ENCODE measurements at regions not wholly inside any gene's neighbourhood (a gene's known extent, or its start where the extent isn't known, plus 50 kb on each side); places are given as distances from the start of the nearest gene placed in this dataset.
"Not testable (repeated sequence)": the region's sequence is repeated elsewhere in the genome, so short reads cannot be mapped to it uniquely, and the experiment has no call there.

DNA sequence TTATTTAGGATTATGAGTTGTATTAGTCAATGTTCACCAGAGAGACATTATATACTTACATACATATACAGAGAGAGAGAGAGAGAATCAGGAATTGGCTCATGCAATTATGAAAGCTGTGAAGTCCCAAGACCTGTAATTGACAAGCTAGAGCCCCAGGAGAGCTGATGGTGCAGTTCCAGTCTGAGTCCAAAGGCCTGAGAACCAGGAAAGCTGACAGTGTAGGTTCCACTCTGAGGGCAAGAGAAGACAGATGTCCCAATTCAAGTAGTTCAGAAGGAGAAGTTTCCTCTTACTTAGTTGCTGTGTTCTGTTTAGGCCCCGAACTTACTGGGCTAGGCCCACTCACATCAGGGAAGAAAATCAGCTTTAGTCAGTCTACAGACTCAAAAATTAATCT lies 76.4 kb upstream of the FICD start:
- Mint-ChIP-seq H3K9me3 (no peaks in the 10 kb centered on the region), H3K4me3 (no peak overlapping the region), H3K4me1 (no peaks in the 10 kb centered on the region), H3K36me3 (no peaks in the 10 kb centered on the region), H3K27ac (no peak overlapping the region)
- DNase-seq (ENCODE audit: low spot score in 2 of 2): no peak
- no peak for ATAC-seq

GRCh38 chr12:108432423-108433121 lies 82.5 kb upstream of the FICD start:
- H3K36me3 Mint-ChIP-seq: no peaks in the 10 kb centered on the region
- H3K4me1 Mint-ChIP-seq: no peaks in the 10 kb centered on the region
- DNase-seq (ENCODE audit: low spot score in 2 of 2): no peak
- H3K9me3 Mint-ChIP-seq: no peaks in the 10 kb centered on the region
- no peak overlapping the region for H3K27ac Mint-ChIP-seq
- ATAC-seq: no peak
- no peak overlapping the region for H3K4me3 Mint-ChIP-seq

DNA sequence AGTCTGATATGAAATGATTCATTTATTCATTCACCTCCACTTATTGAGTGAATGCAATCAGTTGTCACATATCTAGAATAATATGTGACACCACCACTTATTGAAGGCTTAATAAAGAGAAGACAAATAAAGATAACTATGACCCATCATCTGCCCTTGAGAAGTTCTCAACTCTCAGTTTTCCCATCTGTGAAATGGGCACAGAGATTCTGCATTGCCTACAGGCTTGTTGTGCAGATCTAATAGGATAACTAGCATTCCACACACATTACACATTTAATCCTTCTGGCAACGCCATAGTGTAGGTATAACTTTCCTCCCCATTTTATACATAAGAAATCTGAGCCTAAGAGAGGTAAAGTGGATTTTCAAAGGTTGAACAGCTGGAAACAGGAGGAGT lies 84.2 kb upstream of the FICD start:
- Mint-ChIP-seq H3K4me1 (no peaks in the 10 kb centered on the region), H3K27ac (no peak overlapping the region), H3K4me3 (no peak overlapping the region), H3K9me3 (no peaks in the 10 kb centered on the region), H3K36me3 (no peaks in the 10 kb centered on the region)
- DNase-seq (ENCODE audit: low spot score in 2 of 2): no peak
- no peak for ATAC-seq

DNA sequence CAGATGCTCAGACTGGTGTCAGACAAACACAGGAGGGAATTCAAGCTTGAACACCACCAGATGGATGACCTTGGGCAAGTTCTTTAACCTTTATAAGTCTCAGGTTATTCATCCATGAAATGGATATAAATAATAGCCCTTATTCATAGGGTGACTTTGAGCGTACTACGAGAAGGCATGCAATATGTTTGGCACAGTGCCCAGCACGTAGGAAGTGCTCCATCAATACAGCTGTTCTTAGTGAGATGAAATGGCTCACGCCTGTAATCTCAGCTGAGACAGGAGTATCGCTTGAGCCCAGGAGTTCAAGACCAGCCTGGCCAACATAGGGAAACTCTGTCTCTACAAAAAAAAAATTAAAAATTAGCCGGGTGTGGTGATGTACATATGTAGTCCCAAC lies 84.8 kb upstream of the FICD start:
- Mint-ChIP-seq H3K36me3 (no peaks in the 10 kb centered on the region), H3K27ac (no peak overlapping the region), H3K4me1 (no peaks in the 10 kb centered on the region), H3K9me3 (no peaks in the 10 kb centered on the region), H3K4me3 (no peak overlapping the region)
- ATAC-seq (no peak), DNase-seq (ENCODE audit: low spot score in 2 of 2) (no peak)

GRCh38 chr12:108425238-108425795 lies 86.2 kb upstream of the CMKLR1 start:
- Mint-ChIP-seq H3K27ac (no peak overlapping the region), H3K36me3 (no peaks in the 10 kb centered on the region), H3K9me3 (no peaks in the 10 kb centered on the region), H3K4me3 (no peak overlapping the region), H3K4me1 (no peaks in the 10 kb centered on the region)
- ATAC-seq (no peak), DNase-seq (ENCODE audit: low spot score in 2 of 2) (no peak)

GRCh38 chr12:108424816-108425215 lies 85.7 kb upstream of the CMKLR1 start:
- no peak for ATAC-seq
- DNase-seq (ENCODE audit: low spot score in 2 of 2): no peak
- H3K9me3 Mint-ChIP-seq: no peaks in the 10 kb centered on the region

GRCh38 chr12:108424026-108424425 lies 84.9 kb upstream of the CMKLR1 start:
- no peak for ATAC-seq

More at GRCh38 chr12:108424816-108425215, 85.7 kb upstream of the CMKLR1 start:
- H3K4me3 Mint-ChIP-seq: no peak overlapping the region
- H3K4me1 Mint-ChIP-seq: no peaks in the 10 kb centered on the region
- no peaks in the 10 kb centered on the region for H3K36me3 Mint-ChIP-seq
- H3K27ac Mint-ChIP-seq: no peak overlapping the region

GRCh38 chr12:108423486-108423885 lies 84.4 kb upstream of the CMKLR1 start:
- no peak overlapping the region for H3K4me3 Mint-ChIP-seq
- no peaks in the 10 kb centered on the region for H3K9me3 Mint-ChIP-seq
- no peaks in the 10 kb centered on the region for H3K4me1 Mint-ChIP-seq
- DNase-seq (ENCODE audit: low spot score in 2 of 2): no peak
- H3K36me3 Mint-ChIP-seq: no peaks in the 10 kb centered on the region
- ATAC-seq: no peak
- no peak overlapping the region for H3K27ac Mint-ChIP-seq

More at GRCh38 chr12:108424026-108424425, 84.9 kb upstream of the CMKLR1 start:
- H3K9me3 Mint-ChIP-seq: no peaks in the 10 kb centered on the region
- no peak for DNase-seq (ENCODE audit: low spot score in 2 of 2)
- H3K27ac Mint-ChIP-seq: no peak overlapping the region
- no peaks in the 10 kb centered on the region for H3K4me1 Mint-ChIP-seq
- H3K4me3 Mint-ChIP-seq: no peak overlapping the region
- H3K36me3 Mint-ChIP-seq: no peaks in the 10 kb centered on the region

- not testable (repeated sequence) for ATAC-seq; H3K4me1 Mint-ChIP-seq; DNase-seq (ENCODE audit: low spot score in 2 of 2); H3K9me3 Mint-ChIP-seq; H3K4me3 Mint-ChIP-seq; H3K27ac Mint-ChIP-seq; H3K36me3 Mint-ChIP-seq
These were observed 82.0 kb upstream of the CMKLR1 start for GRCh38 chr12:108421082-108421481.

DNA sequence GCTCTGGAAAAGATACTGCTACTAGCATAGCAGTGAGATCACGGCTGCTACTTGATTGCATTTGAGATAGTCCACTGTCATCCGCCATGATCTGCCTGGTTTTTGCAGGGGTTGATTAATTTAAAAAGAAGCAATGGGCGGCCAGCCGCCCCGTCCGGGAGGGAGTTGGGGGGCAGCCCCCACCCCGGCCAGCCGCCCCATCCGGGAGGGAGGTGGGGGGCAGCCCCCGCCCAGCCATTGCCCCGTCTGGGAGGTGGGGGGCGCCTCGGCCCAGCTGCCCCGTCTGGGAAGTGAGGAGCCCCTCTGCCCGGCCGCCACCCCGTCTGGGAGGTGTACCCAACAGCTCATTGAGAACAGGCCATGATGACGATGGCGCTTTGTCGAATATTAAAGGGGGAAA lies 81.3 kb upstream of the CMKLR1 start:
- ATAC-seq; H3K9me3 Mint-ChIP-seq; H3K4me1 Mint-ChIP-seq; H3K36me3 Mint-ChIP-seq; H3K27ac Mint-ChIP-seq; H3K4me3 Mint-ChIP-seq; DNase-seq (ENCODE audit: low spot score in 2 of 2): not testable (repeated sequence)

GRCh38 chr12:108419949-108420348 lies 80.8 kb upstream of the CMKLR1 start:
- no peaks in the 10 kb centered on the region for H3K9me3 Mint-ChIP-seq
- no peak for DNase-seq (ENCODE audit: low spot score in 2 of 2)
- no peak overlapping the region for H3K4me3 Mint-ChIP-seq
- no peak for ATAC-seq
- H3K4me1 Mint-ChIP-seq: no peaks in the 10 kb centered on the region
- H3K27ac Mint-ChIP-seq: no peak overlapping the region
- H3K36me3 Mint-ChIP-seq: no peaks in the 10 kb centered on the region

DNA sequence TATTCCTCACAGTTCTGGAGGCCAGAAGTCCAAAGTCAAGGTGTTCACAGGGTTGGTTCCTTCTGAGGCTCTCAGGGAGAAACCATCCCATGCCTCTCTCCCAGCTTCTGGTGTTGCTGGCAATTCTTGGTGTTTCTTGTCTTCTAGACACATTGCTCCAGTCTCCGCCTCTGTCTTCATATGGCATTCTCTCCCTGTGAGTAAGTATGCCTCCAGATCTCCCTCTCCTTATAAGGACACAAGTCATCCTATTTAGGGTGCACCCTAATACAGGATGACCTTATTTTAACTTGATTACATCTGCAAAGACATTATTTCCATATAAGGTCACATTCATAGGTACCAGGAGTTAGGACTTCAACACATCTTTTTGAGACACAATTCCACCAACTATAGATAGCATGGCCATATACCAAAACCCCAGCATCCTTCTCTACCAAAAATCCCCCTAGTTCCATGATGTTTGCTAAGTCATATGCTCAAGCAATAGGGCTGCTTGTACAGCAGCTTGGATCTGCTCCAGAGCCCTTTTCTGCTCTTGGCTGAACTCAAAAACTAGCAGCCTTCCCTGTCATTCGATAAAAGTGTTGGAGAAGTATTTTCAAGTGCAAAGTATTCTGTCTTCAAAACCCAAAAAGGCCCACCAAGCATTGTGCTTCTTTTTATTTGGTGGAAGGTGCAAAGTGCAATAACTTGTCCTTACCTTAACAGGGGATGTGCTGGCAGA lies 79.2 kb upstream of the CMKLR1 start:
- ATAC-seq (no peak), DNase-seq (ENCODE audit: low spot score in 2 of 2) (no peak)
- Mint-ChIP-seq H3K4me3 (no peak overlapping the region), H3K9me3 (no peaks in the 10 kb centered on the region), H3K4me1 (no peaks in the 10 kb centered on the region), H3K27ac (no peak overlapping the region), H3K36me3 (no peaks in the 10 kb centered on the region)

- ATAC-seq (no peak), DNase-seq (ENCODE audit: low spot score in 2 of 2) (no peak)
- Mint-ChIP-seq H3K9me3 (no peaks in the 10 kb centered on the region), H3K4me1 (no peaks in the 10 kb centered on the region), H3K27ac (no peak overlapping the region), H3K36me3 (no peaks in the 10 kb centered on the region), H3K4me3 (no peak overlapping the region)
These were observed 74.9 kb upstream of the CMKLR1 start for GRCh38 chr12:108414021-108414420.

GRCh38 chr12:108410689-108411088 lies 71.6 kb upstream of the CMKLR1 start:
- Mint-ChIP-seq H3K36me3 (no peaks in the 10 kb centered on the region), H3K4me1 (no peaks in the 10 kb centered on the region), H3K4me3 (no peak overlapping the region), H3K9me3 (peaks cover 7% of the 10 kb centered on the region), H3K27ac (no peak overlapping the region)
- DNase-seq (ENCODE audit: low spot score in 2 of 2) (no peak), ATAC-seq (no peak)

DNA sequence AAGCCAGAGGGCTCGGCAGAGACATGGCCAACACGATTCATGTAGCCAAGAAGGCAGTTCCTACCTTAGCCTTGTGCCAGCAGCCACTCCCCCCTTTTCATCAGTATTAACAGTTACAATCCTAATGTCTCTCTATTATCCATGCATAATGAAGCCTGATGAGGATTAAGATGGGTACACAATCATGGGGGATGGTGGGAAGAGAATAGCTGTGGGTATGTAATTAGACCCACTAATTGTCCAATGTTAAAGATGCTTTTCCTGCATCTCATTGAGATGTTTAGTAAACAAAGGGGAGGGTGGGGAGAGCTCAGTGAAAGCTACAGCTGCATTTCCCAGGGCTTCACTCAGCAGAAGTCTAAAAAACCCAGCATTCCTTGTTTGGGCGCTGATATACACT lies 70.4 kb upstream of the CMKLR1 start:
- peaks cover 11% of the 10 kb centered on the region for H3K9me3 Mint-ChIP-seq
- H3K4me1 Mint-ChIP-seq: no peaks in the 10 kb centered on the region
- no peak overlapping the region for H3K4me3 Mint-ChIP-seq
- no peaks in the 10 kb centered on the region for H3K36me3 Mint-ChIP-seq
- DNase-seq (ENCODE audit: low spot score in 2 of 2) (no peak), ATAC-seq (no peak)
- H3K27ac Mint-ChIP-seq: no peak overlapping the region

DNA sequence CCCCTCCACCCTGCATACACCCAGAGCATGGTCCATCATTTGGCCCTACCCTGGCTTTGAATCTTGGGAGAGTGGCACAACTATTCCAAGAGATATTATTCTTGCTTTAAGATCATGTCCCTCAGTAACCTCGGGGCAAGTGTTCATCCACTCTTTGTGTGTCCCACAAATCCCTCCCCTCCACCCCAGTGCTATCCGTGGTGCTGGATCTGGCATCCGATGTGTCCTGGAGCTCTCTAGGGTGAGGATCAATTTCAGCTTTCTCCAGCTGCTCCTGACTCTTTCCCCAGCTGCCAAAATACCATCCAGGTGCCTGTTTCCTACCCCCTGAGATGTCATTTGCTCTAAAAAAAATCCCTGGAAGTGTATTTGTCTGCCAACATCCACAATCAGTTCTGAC lies 64.8 kb upstream of the CMKLR1 start:
- Mint-ChIP-seq H3K9me3 (peaks cover 11% of the 10 kb centered on the region), H3K27ac (no peak overlapping the region), H3K36me3 (no peaks in the 10 kb centered on the region), H3K4me3 (no peak overlapping the region), H3K4me1 (no peaks in the 10 kb centered on the region)
- ATAC-seq (no peak), DNase-seq (ENCODE audit: low spot score in 2 of 2) (no peak)
